Endothelial cell of umbilical vein (primary cell): ENCODE measurements at regions not wholly inside any gene's neighbourhood (a gene's known extent, or its start where the extent isn't known, plus 50 kb on each side); places are given as distances from the start of the nearest gene placed in this dataset.

Source experiments
- BruUV-seq: library from RNA; stranded (reverse); fragments of 400-500 nt; replicated peaks from 2 replicates; lab custom pipeline; 2021; lab: Mats Ljungman, UMichigan
- CTCF ChIA-PET: fragments of 300-600, 350-600 bp; sonication (Branson Sonifier 250); formaldehyde crosslinking; loops from one replicate; lab custom pipeline; 2021; ENCODE audit warnings: antibody characterized with exemption, inconsistent platforms; lab: Charles Lee
- POLR2A ChIA-PET: fragments of 300-600, 350-600 bp; sonication (Branson Sonifier 250); formaldehyde crosslinking; loops from one replicate; lab custom pipeline; 2021; ENCODE audit warnings: antibody characterized with exemption, inconsistent platforms; lab: Charles Lee
- DNase-seq: peaks from one replicate; pipeline ENCODE4 v3.0.0-alpha.2; 2011; ENCODE audit warnings: low read depth, low spot score
- FAIRE-seq: peaks from 2 replicates; lab custom pipeline; 2011; peaks lifted over from hg19 to GRCh38; lab: Jason Lieb, UNC
- H2AFZ ChIP-seq: 2 replicates; pipeline ENCODE4 v1.6.0; 2012; ENCODE audit warnings: low read depth, low read length, control low read depth, inconsistent platforms
- H3K27ac ChIP-seq: 2 replicates; pipeline ENCODE4 v1.5.1; 2011; ENCODE audit warnings: low read depth, mild to moderate bottlenecking, control low read depth, low read length, moderate library complexity; ENCODE audit not compliant: insufficient read depth
- H3K27me3 ChIP-seq, 2 experiments: 2 replicates each; pipeline versions ENCODE4 v1.6.0 to v1.6.1; 2011; ENCODE audit warnings: low read length in 2 of 2, mixed read lengths in 1 of 2; ENCODE audit not compliant: control insufficient read depth in 2 of 2, insufficient read depth in 2 of 2
- H3K36me3 ChIP-seq, 2 experiments: 2 replicates in 1 of 2; 3 replicates in 1 of 2; pipeline ENCODE4 v1.5.1; 2011; ENCODE audit warnings: low read length in 2 of 2, mild to moderate bottlenecking in 1 of 2, moderate library complexity in 1 of 2; ENCODE audit not compliant: control insufficient read depth in 2 of 2, insufficient read depth in 2 of 2; ENCODE audit errors: extremely low read depth in 1 of 2
- H3K4me1 ChIP-seq: 3 replicates; pipeline ENCODE4 v1.5.1; 2011; ENCODE audit warnings: mild to moderate bottlenecking, low read length; ENCODE audit not compliant: control insufficient read depth, insufficient read depth; ENCODE audit errors: extremely low read depth
- H3K4me2 ChIP-seq: 2 replicates; pipeline ENCODE4 v1.6.1; 2011; ENCODE audit warnings: low read length, control low read depth, mixed read lengths; ENCODE audit not compliant: insufficient read depth
- H3K4me3 ChIP-seq, 3 experiments: fragments of 200-600 bp in 1 of 3; sonication (generic), shearing (Covaris generic) in 1 of 3; replicated peaks in 1 of 3; 2 replicates each; pipeline ENCODE4 v1.5.1; 2011 to 2016; ENCODE audit warnings: control low read depth in 3 of 3, low read length in 3 of 3, mild to moderate bottlenecking in 2 of 3, inconsistent platforms in 1 of 3, low read depth in 1 of 3, moderate library complexity in 1 of 3; ENCODE audit not compliant: insufficient read depth in 1 of 3
- H3K79me2 ChIP-seq: 2 replicates; pipeline ENCODE4 v1.6.0; 2012; ENCODE audit warnings: low read length, inconsistent platforms; ENCODE audit not compliant: control insufficient read depth, insufficient read depth
- H3K9ac ChIP-seq: replicated peaks from 2 replicates; pipeline ENCODE3; 2011; ENCODE audit warnings: low read length, control low read depth; ENCODE audit not compliant: insufficient read depth; ENCODE audit errors: extremely low read depth
- H3K9me1 ChIP-seq: replicated peaks from 3 replicates; pipeline ENCODE4 v1.6.0; 2011; ENCODE audit warnings: mild to moderate bottlenecking, low read length; ENCODE audit not compliant: control insufficient read depth, insufficient read depth; ENCODE audit errors: extremely low read depth
- H3K9me3 ChIP-seq: replicated peaks from 2 replicates; pipeline ENCODE4 v1.5.1; 2012; ENCODE audit warnings: low read length, inconsistent platforms; ENCODE audit not compliant: control insufficient read depth, insufficient read depth
- H4K20me1 ChIP-seq: replicated peaks from 2 replicates; pipeline ENCODE3; 2011; ENCODE audit warnings: mild to moderate bottlenecking, low read length; ENCODE audit not compliant: control insufficient read depth, insufficient read depth; ENCODE audit errors: extremely low read depth
- FOS ChIP-seq: IDR thresholded peaks from 2 replicates; pipeline ENCODE4 v1.6.1; 2011; ENCODE audit warnings: mild to moderate bottlenecking, low read length, moderate library complexity, borderline replicate concordance; ENCODE audit not compliant: insufficient read depth
- GATA2 ChIP-seq: IDR thresholded peaks from 2 replicates; pipeline ENCODE4 v1.7.0; 2011; ENCODE audit warnings: low read depth, mild to moderate bottlenecking, moderate library complexity, mixed read lengths, low read length; ENCODE audit not compliant: insufficient read length, insufficient read depth
- POLR2A ChIP-seq: IDR thresholded peaks from 2 replicates; pipeline ENCODE4 v1.6.1; 2012; ENCODE audit warnings: low read depth, mild to moderate bottlenecking, control low read depth, low read length
- POLR2AphosphoS5 ChIP-seq: IDR thresholded peaks from 2 replicates; pipeline ENCODE4 v1.6.1; 2012; ENCODE audit warnings: low read depth, mild to moderate bottlenecking, control low read depth, low read length, moderate library complexity; ENCODE audit not compliant: insufficient read depth
- dilution Hi-C: fragments of 300-500 bp; cut with MboI; formaldehyde crosslinking; loops from one replicate; pipeline ENCODE4 v1.15.0; 2019; ENCODE audit warnings: low sequenced_read_pairs; ENCODE audit not compliant: extremely low pct_ligation_motif_present
- intact Hi-C: fragments of 100-400 bp; cut with micrococcal nuclease; formaldehyde crosslinking; loops from one replicate; pipeline ENCODE4 v1.10.0; 2022

DNA sequence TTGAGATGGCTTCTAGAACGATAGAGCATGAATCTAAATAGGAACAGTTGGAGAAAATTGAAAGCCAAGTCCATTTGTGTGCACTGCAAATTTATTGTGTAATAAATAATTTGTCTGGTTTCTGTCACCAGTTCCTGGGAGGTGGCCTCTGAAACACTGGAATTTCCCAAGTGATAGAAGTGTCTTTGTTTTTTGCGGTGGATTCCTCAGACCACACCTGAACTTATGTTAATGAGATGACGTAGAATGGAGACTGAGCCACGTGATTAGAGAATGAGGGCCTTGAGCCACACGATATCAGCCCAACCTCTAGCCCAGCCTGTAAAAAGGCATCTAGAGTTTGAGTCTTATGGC is 105.1 kb downstream of the MSX2 start:
- intact Hi-C loops, result no loop called here
- no peaks in the 10 kb centered on the region for H3K4me1 ChIP-seq
- no peak overlapping the region for H3K4me2 ChIP-seq
- H3K9ac ChIP-seq, result no peak overlapping the region
- no peak overlapping the region for H3K4me3 ChIP-seq
- dilution Hi-C loops, result no loop called here
- POLR2A ChIA-PET, result no interaction called here
- BruUV-seq, result no TSS peak
- DNase-seq (no peak), FAIRE-seq (no peak)
- no peak overlapping the region for H2AFZ ChIP-seq
- H3K79me2 ChIP-seq, result no peaks in the 10 kb centered on the region
- TF ChIP-seq POLR2AphosphoS5 (no peak), POLR2A (no peak), GATA2 (no peak)
- H3K9me1 ChIP-seq, result no peaks in the 10 kb centered on the region
- H3K36me3 ChIP-seq, result no peaks in the 10 kb centered on the region
- H3K9me3 ChIP-seq, result no peaks in the 10 kb centered on the region
- no peak overlapping the region for H3K27ac ChIP-seq
- CTCF ChIA-PET, result no interaction called here
- no peaks in the 10 kb centered on the region for H4K20me1 ChIP-seq
- no peaks in the 10 kb centered on the region for H3K27me3 ChIP-seq

DNA sequence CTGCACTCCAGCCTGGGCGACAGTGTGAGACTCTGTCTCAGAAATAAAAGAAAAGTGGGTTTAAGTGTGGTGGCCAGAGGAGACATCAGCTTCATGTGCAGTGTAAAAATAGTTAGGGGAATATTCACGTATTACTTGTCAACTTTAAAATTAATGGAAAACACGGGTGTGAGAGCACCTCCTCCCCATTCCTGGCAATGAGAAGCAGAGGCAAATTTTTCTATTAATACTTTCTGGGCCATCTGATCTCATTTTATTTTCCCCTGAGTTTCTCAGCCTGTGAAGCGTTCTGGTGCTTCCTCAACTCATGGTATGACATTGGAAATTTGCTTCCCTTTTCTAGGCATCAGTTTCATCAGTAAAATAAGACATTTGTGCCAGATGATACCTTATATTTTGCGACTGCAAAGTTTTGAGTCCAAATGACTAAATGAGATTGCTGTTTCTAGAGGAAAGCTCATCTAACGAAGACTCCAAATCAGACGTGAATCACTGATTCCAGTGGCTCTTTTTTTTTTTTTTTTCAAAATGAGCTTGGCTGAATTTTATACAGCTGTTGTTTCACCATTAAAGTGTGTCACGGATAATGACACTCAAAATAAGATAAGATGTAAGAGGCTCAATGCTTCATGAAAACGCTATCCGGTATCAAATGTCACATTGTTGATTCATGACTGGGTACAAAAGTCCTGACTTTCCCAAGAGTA is 104.6 kb downstream of the MSX2 start:
- Histone ChIP-seq H3K4me3 (no peak overlapping the region), H3K27me3 (no peaks in the 10 kb centered on the region), H3K79me2 (no peaks in the 10 kb centered on the region), H3K9ac (no peak overlapping the region), H3K36me3 (no peaks in the 10 kb centered on the region), H3K9me1 (no peaks in the 10 kb centered on the region), H3K4me2 (no peak overlapping the region), H2AFZ (no peak overlapping the region), H4K20me1 (no peaks in the 10 kb centered on the region), H3K9me3 (no peaks in the 10 kb centered on the region), H3K4me1 (no peaks in the 10 kb centered on the region), H3K27ac (no peak overlapping the region)
- dilution Hi-C loops (no loop called here), intact Hi-C loops (no loop called here)
- ChIA-PET CTCF (no interaction called here), POLR2A (no interaction called here)
- TF ChIP-seq POLR2AphosphoS5, result no peak
- TF ChIP-seq FOS, result no peak
- no peak for FAIRE-seq
- DNase-seq, result no peak
- BruUV-seq, result no TSS peak
